AG09319 (cell line): ENCODE measurements at regions not wholly inside any gene's neighbourhood (a gene's known extent, or its start where the extent isn't known, plus 50 kb on each side); places are given as distances from the start of the nearest gene placed in this dataset.
"Not testable (repeated sequence)": the region's sequence is repeated elsewhere in the genome, so short reads cannot be mapped to it uniquely, and the experiment has no call there.

Source experiments
- DNase-seq: peaks from one replicate; pipeline ENCODE4 v3.0.0-alpha.2; 2010; ENCODE audit warnings: low read depth; ENCODE audit errors: extremely low read depth
- CTCF ChIP-seq: IDR thresholded peaks from 2 replicates; pipeline ENCODE4 v1.5.1; 2011; ENCODE audit warnings: low read depth, mild to moderate bottlenecking, inconsistent platforms, low read length, moderate library complexity

DNA sequence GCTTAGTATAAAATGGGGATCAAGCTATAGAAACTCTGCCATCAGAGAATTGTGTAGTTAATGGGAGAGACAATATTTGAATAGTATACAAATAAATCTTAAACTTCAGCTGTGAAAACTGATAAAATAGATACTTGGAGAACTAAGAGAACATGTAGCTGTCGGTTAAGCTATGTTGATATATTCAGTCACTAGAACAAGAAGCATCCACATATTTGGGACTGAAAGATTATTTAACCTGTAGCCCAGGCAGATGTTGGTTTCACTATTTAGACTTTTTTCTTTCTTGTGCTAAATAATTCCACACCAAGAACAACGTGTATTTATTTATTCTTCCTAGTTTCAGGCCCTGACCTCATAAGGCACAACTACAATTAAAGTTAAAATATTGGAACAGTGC lies 521.0 kb upstream of the CCNG1 start:
- no peak for TF ChIP-seq CTCF

GRCh38 chr5:162929104-162929503 lies 508.3 kb upstream of the CCNG1 start:
- no peak for DNase-seq
- TF ChIP-seq CTCF, result no peak

More for the DNA sequence above, 521.0 kb upstream of the CCNG1 start:
- no peak for DNase-seq

GRCh38 chr5:162931501-162931900 lies 505.9 kb upstream of the CCNG1 start:
- no peak for TF ChIP-seq CTCF

DNA sequence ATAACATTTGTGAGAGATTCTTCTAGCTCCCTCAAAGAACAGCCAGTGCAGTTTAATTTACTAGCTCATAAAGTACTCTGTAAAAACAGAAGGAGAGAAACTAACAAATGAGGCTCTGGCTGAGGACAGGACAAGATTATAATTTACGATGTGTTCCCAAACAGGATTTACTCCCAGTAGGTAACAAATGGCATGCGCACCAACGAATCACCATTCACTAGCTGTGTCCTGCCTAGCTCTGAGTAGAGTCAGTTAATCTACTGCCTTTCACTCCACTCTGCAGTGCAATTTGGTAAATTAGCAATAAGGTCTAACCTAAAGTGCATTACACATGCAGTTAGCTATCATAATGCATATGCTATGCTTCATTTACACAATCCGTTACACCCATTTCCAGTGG lies 497.4 kb upstream of the CCNG1 start:
- no peak for TF ChIP-seq CTCF
- DNase-seq, result no peak

More at GRCh38 chr5:162931501-162931900, 505.9 kb upstream of the CCNG1 start:
- no peak for DNase-seq

GRCh38 chr5:162948677-162949076 lies 488.7 kb upstream of the CCNG1 start:
- DNase-seq, result no peak
- TF ChIP-seq CTCF, result no peak

GRCh38 chr5:162956570-162956969 lies 480.8 kb upstream of the CCNG1 start:
- no peak for TF ChIP-seq CTCF
- no peak for DNase-seq

- DNase-seq, result not testable (repeated sequence)
Observed at GRCh38 chr5:162964144-162964543, 473.3 kb upstream of the CCNG1 start.

DNA sequence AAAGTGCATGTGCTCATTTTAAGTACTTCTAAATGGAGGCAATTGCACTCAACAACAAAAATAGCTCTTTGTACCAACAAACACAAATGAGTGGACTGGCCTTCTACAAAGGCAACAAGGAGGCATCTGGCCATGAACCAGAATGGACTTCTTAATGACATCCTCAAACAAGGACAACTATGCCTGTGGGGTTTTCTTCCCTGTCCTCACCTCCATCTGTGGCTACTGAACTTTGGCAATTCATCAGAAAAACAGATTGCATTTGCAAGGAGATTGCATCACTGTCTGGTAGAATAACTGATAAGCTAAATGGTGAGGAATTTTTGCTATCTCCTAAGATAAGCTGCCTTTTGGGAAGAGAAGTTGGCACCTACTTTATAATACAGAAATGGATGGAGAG lies 447.3 kb upstream of the CCNG1 start:
- DNase-seq, result no peak
- no peak for TF ChIP-seq CTCF
